CD14-positive monocyte (primary cell): ENCODE measurements at regions not wholly inside any gene's neighbourhood (a gene's known extent, or its start where the extent isn't known, plus 50 kb on each side); places are given as distances from the start of the nearest gene placed in this dataset.

ENCODE experiments used
- DNase-seq, 3 donors: peaks; one replicate each; pipeline ENCODE4 v3.0.0-alpha.2; 2011 to 2022
- H2AFZ ChIP-seq: 2 replicates; pipeline ENCODE4 v1.6.0; 2012; ENCODE audit warnings: mild to moderate bottlenecking, low read depth, low read length, inconsistent platforms; ENCODE audit not compliant: insufficient read depth, poor library complexity, severe bottlenecking
- H3K27ac ChIP-seq, 2 donors: 1 replicate in 1 of 2; 2 replicates in 1 of 2; pipeline ENCODE4 v1.5.1; 2012 to 2013; ENCODE audit warnings: low read length in 2 of 2, control low read depth in 1 of 2, inconsistent platforms in 1 of 2, low read depth in 1 of 2, mild to moderate bottlenecking in 1 of 2
- H3K27me3 ChIP-seq, 2 donors: one replicate each; pipeline versions ENCODE4 v1.6.0 to v1.6.1; 2011 to 2013; ENCODE audit warnings: low read length in 2 of 2; ENCODE audit not compliant: control insufficient read depth in 2 of 2, insufficient read depth in 2 of 2
- H3K36me3 ChIP-seq, 2 donors: replicated peaks in 1 of 2; 1 replicate in 1 of 2; 2 replicates in 1 of 2; pipeline versions ENCODE4 v1.5.1 to v1.6.1; 2012 to 2013; ENCODE audit warnings: low read length in 2 of 2, control low read depth in 1 of 2, inconsistent platforms in 1 of 2, mild to moderate bottlenecking in 1 of 2; ENCODE audit not compliant: insufficient read depth in 2 of 2, control insufficient read depth in 1 of 2
- H3K4me1 ChIP-seq, 2 donors: 1 replicate in 1 of 2; 2 replicates in 1 of 2; pipeline versions ENCODE4 v1.5.1 to v1.6.1; 2012 to 2013; ENCODE audit warnings: low read length in 2 of 2, control low read depth in 1 of 2, inconsistent platforms in 1 of 2, mild to moderate bottlenecking in 1 of 2, moderate library complexity in 1 of 2; ENCODE audit not compliant: insufficient read depth in 2 of 2, control insufficient read depth in 1 of 2
- H3K4me2 ChIP-seq: replicated peaks from 2 replicates; pipeline ENCODE3; 2012; ENCODE audit warnings: low read length, moderate library complexity, mild to moderate bottlenecking; ENCODE audit not compliant: poor library complexity, severe bottlenecking; ENCODE audit errors: extremely low read depth
- H3K4me3 ChIP-seq, 3 experiments: fragments of 200-600 bp in 1 of 3; sonication (generic) in 1 of 3; replicated peaks in 1 of 3; 1 replicate in 2 of 3; 2 replicates in 1 of 3; pipeline ENCODE4 v1.5.1; 2011 to 2013; ENCODE audit warnings: low read length in 3 of 3, mild to moderate bottlenecking in 3 of 3, control low read depth in 2 of 3, low read depth in 2 of 3, inconsistent platforms in 1 of 3, moderate library complexity in 1 of 3
- H3K79me2 ChIP-seq: 2 replicates; pipeline ENCODE4 v1.6.0; 2012; ENCODE audit warnings: mild to moderate bottlenecking, control low read depth, inconsistent platforms, low read length, moderate library complexity; ENCODE audit not compliant: insufficient read depth
- H3K9ac ChIP-seq: 2 replicates; pipeline ENCODE4 v1.6.0; 2017; ENCODE audit warnings: low read length, mild to moderate bottlenecking; ENCODE audit not compliant: insufficient read depth, poor library complexity, severe bottlenecking
- H3K9me3 ChIP-seq, 2 donors: replicated peaks in 1 of 2; 1 replicate in 1 of 2; 2 replicates in 1 of 2; pipeline versions ENCODE4 v1.5.1 to v1.6.1; 2012 to 2013; ENCODE audit warnings: low read length in 2 of 2, control low read depth in 1 of 2; ENCODE audit not compliant: control insufficient read depth in 1 of 2, insufficient read depth in 1 of 2
- H4K20me1 ChIP-seq: 2 replicates; pipeline ENCODE4 v1.6.0; 2012; ENCODE audit warnings: mild to moderate bottlenecking, low read length, control low read depth, moderate library complexity; ENCODE audit not compliant: insufficient read depth
- H3K27ac Mint-ChIP-seq, 7 donors: one replicate each; pipeline ENCODE4 v1.8.0; 2020; ENCODE audit warnings: mild to moderate bottlenecking in 7 of 7, mixed read lengths in 7 of 7, moderate library complexity in 6 of 7, inconsistent platforms in 2 of 7
- H3K27me3 Mint-ChIP-seq, 3 donors: one replicate each; pipeline ENCODE4 v1.8.0; 2021 to 2022; ENCODE audit warnings: low read depth in 3 of 3, mild to moderate bottlenecking in 3 of 3, mixed read lengths in 3 of 3, moderate library complexity in 3 of 3, inconsistent platforms in 1 of 3
- H3K36me3 Mint-ChIP-seq, 2 donors: one replicate each; pipeline ENCODE4 v1.8.0; 2020; ENCODE audit warnings: mixed read lengths in 2 of 2, inconsistent platforms in 1 of 2, mild to moderate bottlenecking in 1 of 2
- H3K4me1 Mint-ChIP-seq: one replicate; pipeline ENCODE4 v1.8.0; 2020; ENCODE audit warnings: mild to moderate bottlenecking, mixed read lengths
- H3K4me3 Mint-ChIP-seq, 2 donors: one replicate each; pipeline ENCODE4 v1.8.0; 2020; ENCODE audit warnings: mild to moderate bottlenecking in 2 of 2, mixed read lengths in 2 of 2, moderate library complexity in 1 of 2
- H3K9me3 Mint-ChIP-seq, 7 donors: one replicate each; pipeline ENCODE4 v1.8.0; 2020 to 2022; ENCODE audit warnings: mixed read lengths in 7 of 7, mild to moderate bottlenecking in 6 of 7, moderate library complexity in 6 of 7, inconsistent platforms in 2 of 7
- CTCF ChIP-seq: fragments of 200-600 bp; IDR thresholded peaks from one replicate; pipeline ENCODE4 v1.8.0; 2022; ENCODE audit warnings: antibody characterized with exemption, mild to moderate bottlenecking
- WGBS: methylation state at CpG from one replicate; pipeline ENCODE4 v1.1.5; 2013; ENCODE audit warnings: missing lambda C conversion rate; ENCODE audit not compliant: insufficient coverage; 5-methylcytosine and 5-hydroxymethylcytosine counted together
- intact Hi-C, 2 donors: fragments of 100-400 bp; cut with micrococcal nuclease; formaldehyde crosslinking; loops; one replicate each; pipeline versions ENCODE4 v1.15.0 to v1.15.1; 2023

DNA sequence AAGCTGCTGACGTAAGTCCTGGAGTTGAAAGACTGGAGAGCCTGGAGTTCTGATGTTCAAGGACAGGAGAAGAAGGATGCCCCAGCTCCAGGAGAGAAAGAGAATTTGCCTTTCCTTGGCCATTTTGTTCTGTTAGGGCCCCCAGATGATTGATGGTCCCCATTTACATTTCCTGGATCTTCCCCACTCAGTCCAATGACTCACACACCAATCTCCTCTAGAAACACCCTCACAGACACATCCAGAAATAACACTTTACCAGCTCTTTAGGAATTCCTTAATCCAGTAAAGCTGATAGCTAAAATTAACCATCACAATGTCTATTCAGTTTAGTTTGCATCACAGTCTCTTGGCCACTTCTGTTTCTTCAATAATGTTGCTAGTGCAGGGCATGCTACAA, 260.2 kb upstream of the IRAK1BP1 start:
- Histone ChIP-seq H3K79me2 (no peaks in the 10 kb centered on the region), H3K4me3 (no peak overlapping the region), H3K9me3 (no peaks in the 10 kb centered on the region), H3K9ac (no peak overlapping the region), H3K4me2 (no peak overlapping the region), H3K27ac (no peak overlapping the region), H2AFZ (no peak overlapping the region), H4K20me1 (no peaks in the 10 kb centered on the region), H3K36me3 (no peaks in the 10 kb centered on the region), H3K27me3 (no peaks in the 10 kb centered on the region), H3K4me1 (no peaks in the 10 kb centered on the region)
- DNase-seq: no peak
- Mint-ChIP-seq H3K27me3 (no peaks in the 10 kb centered on the region), H3K27ac (no peak overlapping the region), H3K4me3 (no peak overlapping the region), H3K9me3 (no peaks in the 10 kb centered on the region), H3K36me3 (no peaks in the 10 kb centered on the region), H3K4me1 (no peaks in the 10 kb centered on the region)
- TF ChIP-seq CTCF: no peak
- intact Hi-C loops: no loop called here
- WGBS: 100% methylated on average over 1 of the region's 1 CpG

DNA sequence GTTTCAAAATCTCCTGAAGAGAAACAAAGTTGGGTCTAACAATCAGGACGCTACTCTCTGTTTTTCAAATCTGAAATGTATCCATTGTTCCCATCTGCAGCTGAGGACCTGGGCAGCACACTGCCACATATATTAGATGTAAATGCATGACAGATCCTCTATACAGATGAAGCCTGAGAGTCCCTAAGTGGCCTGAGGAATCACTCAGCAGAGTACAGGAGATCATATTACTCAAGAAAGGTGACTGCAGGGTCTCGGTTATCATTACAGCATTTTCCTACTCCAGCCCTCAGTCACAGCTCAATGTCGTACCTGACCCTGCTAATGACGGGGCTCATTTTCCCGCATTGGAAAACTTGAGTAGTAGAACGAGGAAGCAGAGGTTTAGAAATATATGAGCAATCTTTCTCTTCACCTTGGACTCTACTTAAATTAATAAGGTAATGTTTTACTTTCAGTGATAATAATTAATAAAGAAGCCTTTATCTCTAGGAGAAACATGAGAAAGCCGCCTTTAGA, 256.2 kb upstream of the IRAK1BP1 start:
- no peaks in the 10 kb centered on the region for H3K9me3 ChIP-seq
- no CpG with 5 or more reads among the region's 7 CpGs for WGBS
- H3K27me3 ChIP-seq: no peaks in the 10 kb centered on the region
- no peaks in the 10 kb centered on the region for H3K27me3 Mint-ChIP-seq
- no peak overlapping the region for H3K4me3 Mint-ChIP-seq
- no peaks in the 10 kb centered on the region for H3K9me3 Mint-ChIP-seq
- TF ChIP-seq CTCF: no peak
- H3K4me1 ChIP-seq: no peaks in the 10 kb centered on the region
- H3K4me2 ChIP-seq: no peak overlapping the region
- no peak overlapping the region for H3K27ac ChIP-seq
- no peak overlapping the region for H3K9ac ChIP-seq
- no peaks in the 10 kb centered on the region for H4K20me1 ChIP-seq
- DNase-seq: no peak
- no peak overlapping the region for H3K27ac Mint-ChIP-seq
- H3K36me3 ChIP-seq: no peaks in the 10 kb centered on the region
- intact Hi-C loops: no loop called here
- no peaks in the 10 kb centered on the region for H3K36me3 Mint-ChIP-seq
- H3K4me3 ChIP-seq: no peak overlapping the region
- H3K79me2 ChIP-seq: no peaks in the 10 kb centered on the region
- H3K4me1 Mint-ChIP-seq: no peaks in the 10 kb centered on the region
- H2AFZ ChIP-seq: no peak overlapping the region
